Activated T-cell treated with anti-CD3 and anti-CD28 coated beads, Interleukin-2, amount 50 U/mL, for 1 hour (primary cell): ENCODE measurements at regions not wholly inside any gene's neighbourhood (a gene's known extent, or its start where the extent isn't known, plus 50 kb on each side); places are given as distances from the start of the nearest gene placed in this dataset.

Experiments used
- DNase-seq: peaks from one replicate; pipeline ENCODE4 v3.0.0-alpha.2; 2020

- DNase-seq: no peak
Measured at GRCh38 chr16:5867250-5867649, 769.7 kb upstream of the EEF2KMT start.

DNA sequence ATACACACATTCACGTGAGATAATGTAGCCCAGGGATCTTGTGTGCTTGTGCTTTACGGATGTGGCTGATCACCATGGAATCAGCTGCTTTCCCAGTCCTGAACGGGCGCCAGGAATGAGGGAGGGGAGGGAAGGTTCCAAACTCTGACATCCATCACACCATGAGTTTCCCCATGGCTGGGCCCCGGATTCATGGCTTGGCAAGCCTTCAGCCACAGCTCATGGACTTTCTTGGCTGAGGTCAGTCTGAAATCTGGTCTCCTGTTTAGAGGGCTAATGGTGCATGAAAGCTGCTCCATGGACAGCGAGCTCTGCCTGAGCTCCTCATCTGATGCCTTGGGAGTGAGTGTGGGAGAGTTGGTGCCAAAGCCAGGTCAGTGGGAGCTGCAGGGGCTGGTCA, 767.6 kb upstream of the EEF2KMT start:
- DNase-seq: no peak

- no peak for DNase-seq
Measured at GRCh38 chr16:5863071-5863606, 765.5 kb upstream of the EEF2KMT start.

GRCh38 chr16:5862103-5862840, 764.7 kb upstream of the EEF2KMT start:
- no peak for DNase-seq

DNA sequence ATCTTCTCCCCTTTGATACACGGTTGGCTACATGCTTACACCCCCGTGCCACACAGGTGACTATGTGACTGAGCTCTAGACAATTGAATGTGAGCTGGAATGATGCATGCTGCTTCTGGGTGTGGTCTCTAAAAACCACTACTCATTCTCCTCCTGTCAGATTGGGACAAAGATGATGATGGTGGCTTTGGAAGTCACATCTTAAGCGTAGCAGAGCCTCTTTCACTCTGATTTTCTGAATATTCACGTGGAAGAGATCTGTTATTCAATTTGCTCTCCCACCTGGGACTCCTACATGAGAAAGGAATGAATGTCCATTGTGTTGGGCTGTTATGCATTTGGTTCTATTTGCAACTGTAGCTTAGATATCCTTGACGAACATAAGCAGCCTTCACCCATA, 763.6 kb upstream of the EEF2KMT start:
- no peak for DNase-seq

GRCh38 chr16:5858180-5858579, 760.6 kb upstream of the EEF2KMT start:
- DNase-seq: no peak

- DNase-seq: no peak
Measured at GRCh38 chr16:5854027-5854426, 756.4 kb upstream of the EEF2KMT start.

- no peak for DNase-seq
Measured at GRCh38 chr16:5852151-5852550, 754.6 kb upstream of the EEF2KMT start.

DNA sequence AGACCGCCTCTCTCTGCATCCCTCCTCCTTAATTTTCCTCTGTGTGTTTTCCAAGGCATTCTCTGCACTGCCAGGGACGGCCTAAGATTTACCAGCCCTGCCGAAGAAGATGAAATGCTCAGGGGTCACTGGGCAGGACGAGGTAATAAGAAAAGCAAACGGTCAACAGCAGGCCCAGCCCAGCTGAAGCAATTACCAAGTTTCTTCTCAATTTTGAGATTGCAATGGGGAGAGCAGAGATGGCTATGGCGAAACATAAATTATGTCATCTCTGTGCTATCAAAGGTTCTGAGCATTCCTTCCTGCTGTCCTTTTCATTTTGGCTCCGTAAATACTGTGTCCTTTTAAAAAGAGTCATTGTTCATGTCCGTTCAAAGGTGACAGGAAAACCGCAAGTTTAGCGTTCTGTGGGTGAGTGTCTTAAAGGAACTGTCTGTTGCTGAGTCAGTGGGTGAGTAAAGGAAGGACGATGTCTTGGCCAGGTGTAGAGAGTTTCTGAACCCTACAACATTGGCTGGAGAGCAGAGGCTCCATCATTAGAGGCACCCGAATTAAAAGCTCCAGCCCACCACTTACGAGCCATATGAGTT, 753.9 kb upstream of the EEF2KMT start:
- no peak for DNase-seq

GRCh38 chr16:5850632-5851392, 753.2 kb upstream of the EEF2KMT start:
- DNase-seq: no peak

- DNase-seq: no peak
Measured at GRCh38 chr16:5845046-5845445, 747.5 kb upstream of the EEF2KMT start.

GRCh38 chr16:5841974-5842373, 744.4 kb upstream of the EEF2KMT start:
- DNase-seq: no peak

- DNase-seq: no peak
Measured at GRCh38 chr16:5838725-5839124, 741.1 kb upstream of the EEF2KMT start.

- DNase-seq: no peak
Measured at GRCh38 chr16:5838071-5838470, 740.5 kb upstream of the EEF2KMT start.

DNA sequence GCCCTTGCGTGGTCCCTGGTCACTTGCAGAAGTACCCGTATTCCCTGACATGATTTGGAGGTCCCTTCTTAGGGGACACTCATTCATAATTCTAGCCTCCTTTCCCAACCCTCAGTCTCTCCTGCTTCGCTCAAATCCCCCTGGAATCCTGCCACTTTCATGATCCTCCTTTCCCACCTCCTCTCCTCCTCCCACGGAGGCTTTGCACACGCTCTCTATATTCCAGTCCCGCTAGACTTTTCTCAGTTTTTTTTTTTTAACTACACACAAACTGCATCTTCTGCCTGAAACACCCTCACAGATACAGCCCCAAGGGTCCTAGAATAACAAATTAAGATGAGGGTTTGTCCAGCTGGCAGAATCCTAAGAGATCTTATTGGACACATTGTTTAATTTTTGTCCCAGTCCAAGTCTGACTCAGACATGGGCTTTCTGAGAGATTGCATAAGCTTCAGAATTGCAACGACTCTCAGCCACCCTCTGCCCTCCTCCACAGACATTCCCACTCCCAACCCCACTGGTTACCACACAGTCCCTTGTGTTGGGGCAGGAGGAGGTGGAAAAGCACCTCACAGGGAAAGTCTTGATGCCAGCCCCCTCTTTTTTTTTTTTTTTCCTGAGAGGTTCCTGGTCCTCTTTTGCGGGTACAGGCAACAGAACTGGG, 739.5 kb upstream of the EEF2KMT start:
- no peak for DNase-seq

GRCh38 chr16:5835876-5836275, 738.3 kb upstream of the EEF2KMT start:
- no peak for DNase-seq

DNA sequence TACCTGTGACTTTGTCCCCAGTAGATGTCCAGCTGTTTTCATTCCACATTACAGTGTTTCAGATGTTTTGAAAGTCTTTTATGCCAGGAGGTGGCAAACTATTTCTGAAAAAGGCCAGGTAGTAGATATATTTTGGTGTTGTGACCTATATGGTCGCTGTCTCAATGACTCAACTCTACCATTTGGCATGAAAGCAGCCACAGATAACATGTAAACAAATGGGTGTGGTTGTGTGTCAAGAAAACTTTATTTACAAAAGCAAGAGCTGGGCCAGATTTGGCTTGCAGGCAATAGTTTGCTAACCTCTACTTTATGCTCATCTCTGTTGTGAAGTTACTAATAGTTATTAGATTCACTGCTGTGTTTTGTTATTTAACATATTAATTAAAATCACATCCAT, 728.7 kb upstream of the EEF2KMT start:
- DNase-seq: no peak

GRCh38 chr16:5820472-5820871, 722.9 kb upstream of the EEF2KMT start:
- DNase-seq: no peak

DNA sequence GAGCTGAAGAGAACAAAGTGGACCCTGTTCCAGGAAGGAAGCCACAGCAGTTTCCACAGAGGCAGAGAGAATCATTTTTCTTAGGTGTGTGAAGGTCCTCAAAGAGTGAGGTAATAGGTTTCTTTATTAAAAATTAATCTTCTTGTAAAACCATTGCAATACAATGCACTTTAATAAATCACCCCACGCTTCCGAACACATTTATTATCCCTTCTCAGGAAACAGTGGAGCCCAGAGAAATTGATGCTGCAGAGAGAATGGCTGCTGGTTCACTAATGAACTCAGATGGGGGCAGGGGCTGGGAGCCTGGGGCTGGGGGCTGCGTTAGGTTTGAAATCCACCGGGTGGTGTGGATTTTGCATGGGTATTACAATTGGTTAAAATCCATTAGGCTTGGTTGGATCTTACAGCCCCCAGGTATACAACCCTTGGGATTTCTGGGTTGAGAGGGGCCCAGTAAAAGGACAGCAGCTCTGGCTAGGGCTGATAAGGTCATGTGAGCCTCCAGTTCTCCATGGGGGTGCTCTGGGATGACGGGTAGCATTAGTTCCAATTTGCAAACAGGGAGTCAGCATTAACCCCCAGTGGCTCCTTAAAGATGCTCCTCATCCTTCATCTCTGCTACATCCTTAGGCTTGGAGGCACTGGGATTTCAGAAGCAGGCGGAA, 718.1 kb upstream of the EEF2KMT start:
- DNase-seq: no peak

DNA sequence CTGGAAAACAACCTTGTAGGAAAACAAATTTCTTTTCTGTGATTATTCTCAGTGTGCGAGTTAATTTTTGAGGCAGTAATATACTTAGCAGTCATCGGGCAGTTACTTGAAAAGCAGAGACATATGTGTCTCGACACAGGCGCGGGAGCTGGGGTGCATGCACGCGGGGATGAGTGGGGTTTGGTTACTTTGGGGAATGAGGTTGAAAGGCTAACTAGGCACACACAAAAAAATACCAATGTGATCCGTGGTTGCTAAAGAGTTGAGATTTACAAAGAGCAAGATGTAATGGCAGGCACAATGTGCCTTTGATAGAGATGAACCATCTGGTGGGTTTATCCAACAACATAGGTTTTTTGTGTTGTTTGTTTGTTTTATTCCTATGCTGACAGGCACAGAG, 703.8 kb upstream of the EEF2KMT start:
- no peak for DNase-seq

- DNase-seq: no peak
Measured at GRCh38 chr16:5793556-5793955, 696.0 kb upstream of the EEF2KMT start.

GRCh38 chr16:5791011-5791657, 693.5 kb upstream of the EEF2KMT start:
- no peak for DNase-seq
